ENCODE measurements at regions not wholly inside any gene's neighbourhood (a gene's known extent, or its start where the extent isn't known, plus 50 kb on each side); places are given as distances from the start of the nearest gene placed in this dataset.

DNA sequence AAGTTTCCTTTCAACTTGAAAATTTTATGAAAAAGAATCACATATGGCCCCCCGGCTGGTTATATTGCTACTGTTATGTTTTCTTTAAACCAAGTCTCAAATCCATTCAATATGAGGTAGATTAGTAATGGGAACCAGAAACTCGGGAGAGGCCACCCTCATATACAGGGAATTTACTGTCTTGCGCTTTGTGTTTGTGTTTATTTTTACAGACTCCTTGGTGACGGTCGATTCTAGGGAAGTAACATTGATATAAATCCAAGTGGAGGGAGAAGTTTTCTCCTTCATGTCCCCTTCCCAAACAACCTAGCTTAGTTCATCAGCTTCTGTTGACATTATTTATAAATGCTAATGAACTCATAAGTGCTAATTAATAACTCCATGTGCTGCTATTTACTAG is 163.5 kb upstream of the LMO4 start:
- Histone ChIP-seq H3K27me3 (ENCODE audit: control insufficient read depth, insufficient read depth, low read length) (peaks cover 7% of the 10 kb centered on the region), H3K36me3 (ENCODE audit: control insufficient read depth, insufficient read depth, low read length) (no peaks in the 10 kb centered on the region), H3K27ac (ENCODE audit: insufficient read depth, low read length) (no peak overlapping the region), H2BK120ac (ENCODE audit: low read depth, low read length) (no peak overlapping the region), H2BK20ac (ENCODE audit: low read depth, low read length) (no peak overlapping the region), H3K4me3 (ENCODE audit: insufficient read depth, low read depth, low read length) (no peak overlapping the region), H4K91ac (ENCODE audit: insufficient read depth, low read depth, low read length) (no peak overlapping the region), H2AFZ (replicated peaks; ENCODE audit: low read length, poor library complexity) (no peak overlapping the region), H3K9ac (ENCODE audit: low read depth, low read length) (no peak overlapping the region), H3K4me2 (ENCODE audit: low read depth, low read length) (no peak overlapping the region), H3K4ac (ENCODE audit: low read depth, low read length) (no peak overlapping the region), H3K9me1 (ENCODE audit: insufficient read depth, low read length) (no peaks in the 10 kb centered on the region), H2BK15ac (ENCODE audit: low read depth, low read length) (no peak overlapping the region), H4K20me1 (ENCODE audit: insufficient read depth, low read length) (no peaks in the 10 kb centered on the region), H3K56ac (ENCODE audit: extremely low read depth, insufficient read depth, low read length) (no peak overlapping the region), H3K23ac (ENCODE audit: low read depth, low read length) (no peak overlapping the region), H4K5ac (ENCODE audit: low read depth, low read length) (no peak overlapping the region), H3K79me1 (ENCODE audit: low read depth in 1 of 2, low read length in 2 of 2) (no peaks in the 10 kb centered on the region), H3K4me1 (ENCODE audit: control insufficient read depth, insufficient read depth, low read length) (no peaks in the 10 kb centered on the region), H3K18ac (ENCODE audit: low read depth, low read length) (no peak overlapping the region), H3K9me3 (ENCODE audit: control insufficient read depth, insufficient read depth, low read length) (no peaks in the 10 kb centered on the region), H2BK5ac (ENCODE audit: low read depth, low read length, poor library complexity, severe bottlenecking) (no peak overlapping the region), H2AK9ac (replicated peaks; ENCODE audit: low read depth, low read length, poor library complexity) (no peak overlapping the region), H2AK5ac (ENCODE audit: low read depth, low read length) (no peak overlapping the region), H3K14ac (replicated peaks; ENCODE audit: low read depth, low read length) (no peak overlapping the region), H4K8ac (ENCODE audit: low read depth in 2 of 2, low read length in 2 of 2) (no peak overlapping the region)
- no peak for ATAC-seq (ENCODE audit: low read depth)
- intact Hi-C loops (cut with micrococcal nuclease) (loop anchor here (5.0 kb wide), 1 partner anchor 92 kb away; no protein-coding TSS in a partner anchor), in situ Hi-C loops (cut with MboI; ENCODE audit: low sequenced_read_pairs) (no loop called here), dilution Hi-C loops (cut with HindIII; ENCODE audit: low sequenced_read_pairs, unreplicated experiment) (no loop called here)
- WGBS, 2 experiments (ENCODE audit: extremely low coverage in 2 of 2, insufficient read length in 1 of 2), result no CpG with 5 or more reads among the region's 5 CpGs
- DNase-seq, result no peak
- CTCF ChIA-PET, result no interaction called here
- TF ChIP-seq RFX5 (IDR thresholded peaks at IDR 0.05; ENCODE audit: low read depth, low read length), result no peak
- TF ChIP-seq RCOR1 (IDR thresholded peaks at IDR 0.05; ENCODE audit: insufficient replicate concordance, low read length), result no peak
- TF ChIP-seq SMC3 (IDR thresholded peaks at IDR 0.05; ENCODE audit: low read depth, low read length), result no peak
- no peak for TF ChIP-seq NFE2L2 (IDR thresholded peaks at IDR 0.05; ENCODE audit: low read depth, low read length)
- TF ChIP-seq CHD1 (IDR thresholded peaks at IDR 0.05; ENCODE audit: low read depth, low read length), result no peak
- TF ChIP-seq, protein P1, sequence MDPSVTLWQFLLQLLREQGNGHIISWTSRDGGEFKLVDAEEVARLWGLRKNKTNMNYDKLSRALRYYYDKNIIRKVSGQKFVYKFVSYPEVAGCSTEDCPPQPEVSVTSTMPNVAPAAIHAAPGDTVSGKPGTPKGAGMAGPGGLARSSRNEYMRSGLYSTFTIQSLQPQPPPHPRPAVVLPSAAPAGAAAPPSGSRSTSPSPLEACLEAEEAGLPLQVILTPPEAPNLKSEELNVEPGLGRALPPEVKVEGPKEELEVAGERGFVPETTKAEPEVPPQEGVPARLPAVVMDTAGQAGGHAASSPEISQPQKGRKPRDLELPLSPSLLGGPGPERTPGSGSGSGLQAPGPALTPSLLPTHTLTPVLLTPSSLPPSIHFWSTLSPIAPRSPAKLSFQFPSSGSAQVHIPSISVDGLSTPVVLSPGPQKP (IDR thresholded peaks at IDR 0.05; ENCODE audit: borderline replicate concordance, low read depth, low read length), result no peak
- TF ChIP-seq MXI1 (IDR thresholded peaks at IDR 0.05; ENCODE audit: borderline replicate concordance, low read depth, low read length), result no peak
- TF ChIP-seq POLR2A (IDR thresholded peaks at IDR 0.05; ENCODE audit: low read depth, low read length), result no peak
- no peak for TF ChIP-seq MAZ (IDR thresholded peaks at IDR 0.05; ENCODE audit: borderline replicate concordance, low read depth, low read length)
- TF ChIP-seq BHLHE40 (IDR thresholded peaks at IDR 0.05; ENCODE audit: low read depth, low read length), result no peak
- TF ChIP-seq FOS (IDR thresholded peaks at IDR 0.05; ENCODE audit: low read depth, low read length), result no peak
- no peak for TF ChIP-seq CEBPB (IDR thresholded peaks at IDR 0.05; ENCODE audit: low read depth, low read length)
- TF ChIP-seq RAD21 (IDR thresholded peaks at IDR 0.05; ENCODE audit: low read length), result no peak
- TF ChIP-seq, protein P2, sequence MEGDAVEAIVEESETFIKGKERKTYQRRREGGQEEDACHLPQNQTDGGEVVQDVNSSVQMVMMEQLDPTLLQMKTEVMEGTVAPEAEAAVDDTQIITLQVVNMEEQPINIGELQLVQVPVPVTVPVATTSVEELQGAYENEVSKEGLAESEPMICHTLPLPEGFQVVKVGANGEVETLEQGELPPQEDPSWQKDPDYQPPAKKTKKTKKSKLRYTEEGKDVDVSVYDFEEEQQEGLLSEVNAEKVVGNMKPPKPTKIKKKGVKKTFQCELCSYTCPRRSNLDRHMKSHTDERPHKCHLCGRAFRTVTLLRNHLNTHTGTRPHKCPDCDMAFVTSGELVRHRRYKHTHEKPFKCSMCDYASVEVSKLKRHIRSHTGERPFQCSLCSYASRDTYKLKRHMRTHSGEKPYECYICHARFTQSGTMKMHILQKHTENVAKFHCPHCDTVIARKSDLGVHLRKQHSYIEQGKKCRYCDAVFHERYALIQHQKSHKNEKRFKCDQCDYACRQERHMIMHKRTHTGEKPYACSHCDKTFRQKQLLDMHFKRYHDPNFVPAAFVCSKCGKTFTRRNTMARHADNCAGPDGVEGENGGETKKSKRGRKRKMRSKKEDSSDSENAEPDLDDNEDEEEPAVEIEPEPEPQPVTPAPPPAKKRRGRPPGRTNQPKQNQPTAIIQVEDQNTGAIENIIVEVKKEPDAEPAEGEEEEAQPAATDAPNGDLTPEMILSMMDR (conservative IDR thresholded peaks at IDR 0.05; ENCODE audit: low read depth, low read length), result no peak
- TF ChIP-seq MAFK (IDR thresholded peaks at IDR 0.05; ENCODE audit: low read depth, low read length), result no peak
- TF ChIP-seq, protein P3, sequence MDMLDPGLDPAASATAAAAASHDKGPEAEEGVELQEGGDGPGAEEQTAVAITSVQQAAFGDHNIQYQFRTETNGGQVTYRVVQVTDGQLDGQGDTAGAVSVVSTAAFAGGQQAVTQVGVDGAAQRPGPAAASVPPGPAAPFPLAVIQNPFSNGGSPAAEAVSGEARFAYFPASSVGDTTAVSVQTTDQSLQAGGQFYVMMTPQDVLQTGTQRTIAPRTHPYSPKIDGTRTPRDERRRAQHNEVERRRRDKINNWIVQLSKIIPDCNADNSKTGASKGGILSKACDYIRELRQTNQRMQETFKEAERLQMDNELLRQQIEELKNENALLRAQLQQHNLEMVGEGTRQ (IDR thresholded peaks at IDR 0.05; ENCODE audit: low read depth, low read length), result no peak
- POLR2A ChIA-PET (ENCODE audit: unreplicated experiment), result interaction anchor here (0.5 kb wide), 1 partner anchor 1136 kb away, joined by 3 read pairs; no protein-coding TSS in a partner anchor
- no TSS peak for BruUV-seq (replicated peaks)

Data from IMR-90 (cell line).